Tibial nerve (tissue), 4 donors: ENCODE measurements at regions not wholly inside any gene's neighbourhood (a gene's known extent, or its start where the extent isn't known, plus 50 kb on each side); places are given as distances from the start of the nearest gene placed in this dataset.

Source experiments
- DNase-seq, 2 donors: peaks; one replicate each; pipeline ENCODE4 v3.0.0-alpha.2; 2019; ENCODE audit warnings: low spot score in 2 of 2
- H3K27ac ChIP-seq, 4 donors: fragments of 200-600 bp; sonication (generic) in 3 of 4; one replicate each; pipeline ENCODE4 v1.5.1; 2017 to 2019; ENCODE audit warnings: mild to moderate bottlenecking in 1 of 4
- H3K27me3 ChIP-seq, 2 donors: fragments of 200-600 bp; sonication (generic) in 1 of 2; one replicate each; pipeline versions ENCODE4 v1.5.1 to v1.6.0; 2017 to 2019
- H3K36me3 ChIP-seq, 3 donors: fragments of 200-600 bp; sonication (generic); one replicate each; pipeline ENCODE4 v1.5.1; 2018 to 2019
- H3K4me1 ChIP-seq, 4 donors: fragments of 200-600 bp; sonication (generic) in 3 of 4; one replicate each; pipeline ENCODE4 v1.5.1; 2017 to 2019
- H3K4me3 ChIP-seq, 4 donors: fragments of 200-600 bp; sonication (generic) in 3 of 4; one replicate each; pipeline ENCODE4 v1.5.1; 2017 to 2019; ENCODE audit warnings: mild to moderate bottlenecking in 1 of 4, moderate library complexity in 1 of 4
- H3K9me3 ChIP-seq, 4 donors: fragments of 200-600 bp; sonication (generic) in 3 of 4; one replicate each; pipeline ENCODE4 v1.5.1; 2017 to 2019
- EP300 ChIP-seq, 2 donors: sonication (generic); formaldehyde crosslinking; IDR thresholded peaks; one replicate each; pipeline ENCODE4 v1.6.1; 2017; ENCODE audit warnings: antibody characterized with exemption in 2 of 2, mild to moderate bottlenecking in 1 of 2
- POLR2A ChIP-seq, 2 donors: fragments of 450-650 bp; IDR thresholded peaks; one replicate each; pipeline ENCODE4 v1.6.1; 2017; ENCODE audit warnings: antibody characterized with exemption in 2 of 2, mild to moderate bottlenecking in 2 of 2, moderate library complexity in 2 of 2
- WGBS, 2 donors: methylation state at CpG; one replicate each; pipeline ENCODE4 v1.1.5; 2018; 5-methylcytosine and 5-hydroxymethylcytosine counted together
- TF ChIP-seq, protein P1 (sequence below), 5 experiments: fragments of 200-600 bp in 3 of 5; fragments of 450-650 bp in 2 of 5; sonication (generic) in 3 of 5; IDR thresholded peaks; one replicate each; pipeline ENCODE4 v1.5.1; 2016 to 2019; ENCODE audit warnings: antibody characterized with exemption in 5 of 5, mild to moderate bottlenecking in 3 of 5, moderate library complexity in 2 of 5

DNA sequence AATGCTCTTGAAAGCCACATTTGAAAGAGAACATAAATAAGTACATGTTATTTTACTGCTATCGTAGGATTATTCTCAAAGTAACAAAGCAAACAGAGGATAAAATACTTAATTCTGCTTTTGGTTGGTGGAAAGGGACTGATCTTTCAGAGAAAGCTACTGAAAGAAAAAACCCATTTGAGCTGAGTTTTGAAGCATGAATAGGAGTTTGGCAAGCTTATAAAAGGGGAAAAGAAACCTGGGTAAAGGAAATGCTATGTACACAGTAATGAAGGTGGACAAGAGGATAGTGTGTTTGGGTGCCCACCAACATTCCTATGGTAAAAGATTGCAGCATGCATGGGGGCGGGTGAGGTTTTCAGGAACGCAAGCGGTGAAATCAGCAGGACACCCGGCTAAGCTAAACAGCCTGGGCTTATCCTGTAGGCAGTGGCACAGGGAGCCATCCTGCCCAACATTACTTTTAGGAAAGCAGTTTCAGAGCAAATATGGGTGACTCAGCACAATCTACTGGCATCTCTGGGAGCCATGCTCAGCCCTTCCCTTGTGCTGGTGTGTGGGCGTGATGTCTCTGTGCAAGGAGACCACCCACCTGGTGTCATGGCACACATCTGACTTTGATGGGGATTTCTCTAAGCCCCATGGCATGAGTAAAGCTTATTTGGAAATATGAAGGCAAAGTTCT lies 673.9 kb upstream of the KLF4 start:
- H3K4me3 ChIP-seq = no peak overlapping the region
- no peaks in the 10 kb centered on the region for H3K9me3 ChIP-seq
- TF ChIP-seq, protein P1, sequence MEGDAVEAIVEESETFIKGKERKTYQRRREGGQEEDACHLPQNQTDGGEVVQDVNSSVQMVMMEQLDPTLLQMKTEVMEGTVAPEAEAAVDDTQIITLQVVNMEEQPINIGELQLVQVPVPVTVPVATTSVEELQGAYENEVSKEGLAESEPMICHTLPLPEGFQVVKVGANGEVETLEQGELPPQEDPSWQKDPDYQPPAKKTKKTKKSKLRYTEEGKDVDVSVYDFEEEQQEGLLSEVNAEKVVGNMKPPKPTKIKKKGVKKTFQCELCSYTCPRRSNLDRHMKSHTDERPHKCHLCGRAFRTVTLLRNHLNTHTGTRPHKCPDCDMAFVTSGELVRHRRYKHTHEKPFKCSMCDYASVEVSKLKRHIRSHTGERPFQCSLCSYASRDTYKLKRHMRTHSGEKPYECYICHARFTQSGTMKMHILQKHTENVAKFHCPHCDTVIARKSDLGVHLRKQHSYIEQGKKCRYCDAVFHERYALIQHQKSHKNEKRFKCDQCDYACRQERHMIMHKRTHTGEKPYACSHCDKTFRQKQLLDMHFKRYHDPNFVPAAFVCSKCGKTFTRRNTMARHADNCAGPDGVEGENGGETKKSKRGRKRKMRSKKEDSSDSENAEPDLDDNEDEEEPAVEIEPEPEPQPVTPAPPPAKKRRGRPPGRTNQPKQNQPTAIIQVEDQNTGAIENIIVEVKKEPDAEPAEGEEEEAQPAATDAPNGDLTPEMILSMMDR (IDR thresholded peaks at IDR 0.05) = no peak
- TF ChIP-seq POLR2A (IDR thresholded peaks at IDR 0.05) = no peak
- no peak for TF ChIP-seq EP300 (IDR thresholded peaks at IDR 0.05)
- no peaks in the 10 kb centered on the region for H3K36me3 ChIP-seq
- no peaks in the 10 kb centered on the region for H3K27me3 ChIP-seq
- DNase-seq = no peak
- 91 to 94% methylated on average over 6 of the region's 6 CpGs for WGBS, 2 donors
- H3K27ac ChIP-seq = no peak overlapping the region
- H3K4me1 ChIP-seq = peaks cover 0 to 9% (median 0%) of the 10 kb centered on the region in 4 donors

DNA sequence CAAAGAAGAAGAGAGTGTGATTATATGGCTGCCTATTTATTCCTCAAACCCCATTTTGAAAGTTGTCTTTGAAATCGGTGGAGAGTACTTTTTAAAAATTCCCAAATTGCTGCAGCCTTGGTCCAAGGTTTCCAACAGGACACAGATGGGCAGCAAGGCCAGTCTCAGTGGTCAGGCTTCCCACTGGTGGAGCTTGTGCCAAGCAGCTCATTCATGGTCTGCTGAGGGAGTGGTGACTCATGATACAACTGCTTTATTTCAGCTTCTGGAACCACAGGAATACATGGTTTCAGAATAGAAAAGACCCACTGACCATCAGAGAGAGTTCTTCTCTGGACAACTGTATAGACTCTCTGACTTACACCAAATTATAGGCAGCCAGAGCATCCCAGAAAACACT lies 673.1 kb upstream of the KLF4 start:
- no peak overlapping the region for H3K27ac ChIP-seq
- H3K36me3 ChIP-seq = no peaks in the 10 kb centered on the region
- H3K27me3 ChIP-seq = no peaks in the 10 kb centered on the region
- TF ChIP-seq, protein P1 (IDR thresholded peaks at IDR 0.05) = no peak
- TF ChIP-seq EP300 (IDR thresholded peaks at IDR 0.05) = no peak
- TF ChIP-seq POLR2A (IDR thresholded peaks at IDR 0.05) = no peak
- no peak for DNase-seq
- peaks cover 0 to 9% (median 0%) of the 10 kb centered on the region in 4 donors for H3K4me1 ChIP-seq
- H3K4me3 ChIP-seq = no peak overlapping the region
- no peaks in the 10 kb centered on the region for H3K9me3 ChIP-seq
- 65 to 67% methylated on average over 1 of the region's 1 CpG for WGBS, 2 donors

DNA sequence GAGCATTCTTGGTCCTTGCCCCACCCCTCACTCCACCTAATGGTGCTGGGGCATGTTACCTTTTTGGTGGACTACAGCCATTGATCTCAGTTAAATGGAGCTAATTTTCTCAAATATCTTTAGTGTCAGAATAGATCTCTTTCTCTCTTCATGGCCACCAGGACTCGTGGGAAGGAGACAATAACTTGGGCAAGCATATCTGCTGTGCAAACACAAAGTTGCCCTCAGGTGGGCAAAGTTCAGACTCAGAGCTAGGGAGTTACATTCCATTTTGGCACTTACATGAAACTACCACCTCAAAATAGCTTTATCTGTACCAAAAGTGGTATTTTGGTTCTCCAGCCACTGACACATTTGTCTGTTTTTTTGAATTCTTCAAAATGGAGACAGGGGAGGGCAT lies 671.9 kb upstream of the KLF4 start:
- no peak for DNase-seq
- Histone ChIP-seq H3K4me3 (no peak overlapping the region), H3K36me3 (no peaks in the 10 kb centered on the region), H3K27ac (no peak overlapping the region), H3K4me1 (peaks cover 0 to 6% (median 0%) of the 10 kb centered on the region in 4 donors), H3K27me3 (no peaks in the 10 kb centered on the region), H3K9me3 (no peaks in the 10 kb centered on the region)
- 77 to 95% methylated on average over 1 of the region's 1 CpG for WGBS, 2 donors
- TF ChIP-seq, protein P1 (IDR thresholded peaks at IDR 0.05) = no peak
- TF ChIP-seq POLR2A (IDR thresholded peaks at IDR 0.05) (no peak), EP300 (IDR thresholded peaks at IDR 0.05) (no peak)

DNA sequence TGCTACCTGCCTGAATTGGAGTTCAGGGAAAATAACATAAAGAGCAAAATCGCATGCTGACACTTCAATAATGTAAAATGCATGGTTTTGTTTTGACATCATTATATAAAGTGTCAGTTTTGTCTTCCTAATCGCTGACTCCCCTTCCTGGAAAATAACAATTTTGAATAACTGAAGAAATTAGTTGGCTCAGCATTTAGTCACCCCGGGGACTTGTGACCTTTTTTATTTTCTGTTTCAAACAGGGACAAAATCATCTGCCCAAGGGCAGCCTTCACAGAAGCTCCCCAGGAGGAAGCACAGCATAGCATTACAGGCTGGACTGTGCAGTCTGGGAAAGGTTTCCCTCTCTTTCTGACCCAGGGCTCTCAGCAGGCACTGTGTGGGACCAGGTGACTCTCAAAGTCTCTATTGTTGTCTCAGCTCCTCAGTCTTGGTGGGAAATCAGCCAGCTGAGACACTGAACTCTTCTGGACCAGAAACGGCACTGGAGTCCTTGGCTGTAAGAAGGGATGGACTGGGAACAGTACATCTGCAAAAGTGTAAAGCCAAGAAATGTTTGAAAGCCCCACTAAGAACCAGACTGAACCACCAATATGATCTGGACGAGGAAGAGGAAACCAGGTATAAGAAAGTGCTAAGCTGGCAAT lies 671.3 kb upstream of the KLF4 start:
- TF ChIP-seq POLR2A (IDR thresholded peaks at IDR 0.05) (no peak), EP300 (IDR thresholded peaks at IDR 0.05) (no peak)
- TF ChIP-seq, protein P1 (IDR thresholded peaks at IDR 0.05) = no peak
- WGBS, 2 donors = 47 to 54% methylated on average over 5 of the region's 5 CpGs

DNA sequence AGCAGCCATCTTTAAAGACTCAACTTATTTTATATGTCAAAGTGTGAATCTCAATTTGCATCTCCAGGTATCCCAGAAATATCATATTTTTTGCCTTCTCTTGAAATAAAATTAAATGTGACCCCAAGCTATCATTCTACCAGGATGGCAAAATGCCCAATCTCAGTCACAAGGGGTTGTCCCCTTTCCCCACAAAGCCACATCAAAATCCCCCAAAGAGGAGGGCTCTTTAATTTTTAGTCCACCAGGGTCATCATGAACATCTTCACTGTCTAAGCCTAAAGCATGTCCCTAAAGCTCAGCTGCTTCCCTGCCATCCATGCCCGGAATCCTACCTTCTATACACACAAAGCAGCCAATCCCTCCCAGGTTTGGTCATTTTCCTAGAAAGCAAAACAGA lies 670.5 kb upstream of the KLF4 start:
- Histone ChIP-seq H3K4me1 (no peaks in the 10 kb centered on the region), H3K4me3 (no peak overlapping the region), H3K27ac (no peak overlapping the region), H3K36me3 (no peaks in the 10 kb centered on the region), H3K9me3 (no peaks in the 10 kb centered on the region), H3K27me3 (no peaks in the 10 kb centered on the region)
- TF ChIP-seq, protein P1 (IDR thresholded peaks at IDR 0.05) = no peak
- no peak for TF ChIP-seq EP300 (IDR thresholded peaks at IDR 0.05)
- TF ChIP-seq POLR2A (IDR thresholded peaks at IDR 0.05) = no peak
- WGBS, 2 donors = 91 to 100% methylated on average over 1 of the region's 1 CpG
- DNase-seq = no peak

More for the DNA sequence above, 671.3 kb upstream of the KLF4 start:
- no peaks in the 10 kb centered on the region for H3K4me1 ChIP-seq
- H3K27ac ChIP-seq = no peak overlapping the region
- no peaks in the 10 kb centered on the region for H3K36me3 ChIP-seq
- H3K9me3 ChIP-seq = no peaks in the 10 kb centered on the region
- no peaks in the 10 kb centered on the region for H3K27me3 ChIP-seq
- no peak for DNase-seq
- H3K4me3 ChIP-seq = no peak overlapping the region
